ENCODE measurements at regions not wholly inside any gene's neighbourhood (a gene's known extent, or its start where the extent isn't known, plus 50 kb on each side); places are given as distances from the start of the nearest gene placed in this dataset.

GRCh38 chr13:59490651-59491050 lies 673.1 kb downstream of the DIAPH3 start:
- no peak overlapping the region for H3K4me3 ChIP-seq
- H3K27ac ChIP-seq: no peak overlapping the region
- DNase-seq (ENCODE audit: low spot score) (no peak), ATAC-seq (ENCODE audit: insufficient number of reproducible peaks, low FRiP score, low read depth) (no peak)
- H3K4me1 ChIP-seq (ENCODE audit: control insufficient read depth in 1 of 2, low read depth in 2 of 2): no peaks in the 10 kb centered on the region
- H3K36me3 ChIP-seq: no peaks in the 10 kb centered on the region
- TF ChIP-seq CTCF (IDR thresholded peaks at IDR 0.05): no peak
- H3K27me3 ChIP-seq (replicated peaks; ENCODE audit: insufficient read depth): no peaks in the 10 kb centered on the region
- no peaks in the 10 kb centered on the region for H3K9me3 ChIP-seq

- Histone ChIP-seq H3K27ac (no peak overlapping the region), H3K27me3 (replicated peaks; ENCODE audit: insufficient read depth) (no peaks in the 10 kb centered on the region), H3K36me3 (no peaks in the 10 kb centered on the region), H3K4me1 (ENCODE audit: control insufficient read depth in 1 of 2, low read depth in 2 of 2) (no peaks in the 10 kb centered on the region), H3K4me3 (no peak overlapping the region), H3K9me3 (no peaks in the 10 kb centered on the region)
- TF ChIP-seq CTCF (IDR thresholded peaks at IDR 0.05): no peak
- DNase-seq (ENCODE audit: low spot score) (no peak), ATAC-seq (ENCODE audit: insufficient number of reproducible peaks, low FRiP score, low read depth) (no peak)
These were observed 671.6 kb downstream of the DIAPH3 start for GRCh38 chr13:59492030-59492636.

- no peaks in the 10 kb centered on the region for H3K4me1 ChIP-seq (ENCODE audit: control insufficient read depth in 1 of 2, low read depth in 2 of 2)
- no peaks in the 10 kb centered on the region for H3K27me3 ChIP-seq (replicated peaks; ENCODE audit: insufficient read depth)
- no peaks in the 10 kb centered on the region for H3K36me3 ChIP-seq
- no peaks in the 10 kb centered on the region for H3K9me3 ChIP-seq
- no peak overlapping the region for H3K27ac ChIP-seq
- no peak for DNase-seq (ENCODE audit: low spot score)
- no peak for TF ChIP-seq CTCF (IDR thresholded peaks at IDR 0.05)
- H3K4me3 ChIP-seq: no peak overlapping the region
- no peak for ATAC-seq (ENCODE audit: insufficient number of reproducible peaks, low FRiP score, low read depth)
These were observed 670.2 kb downstream of the DIAPH3 start for GRCh38 chr13:59493436-59493965.

- Histone ChIP-seq H3K36me3 (no peaks in the 10 kb centered on the region), H3K27ac (no peak overlapping the region), H3K4me1 (ENCODE audit: control insufficient read depth in 1 of 2, low read depth in 2 of 2) (no peaks in the 10 kb centered on the region), H3K27me3 (replicated peaks; ENCODE audit: insufficient read depth) (no peaks in the 10 kb centered on the region), H3K9me3 (no peaks in the 10 kb centered on the region), H3K4me3 (no peak overlapping the region)
- TF ChIP-seq CTCF (IDR thresholded peaks at IDR 0.05): no peak
- no peak for DNase-seq (ENCODE audit: low spot score)
- ATAC-seq (ENCODE audit: insufficient number of reproducible peaks, low FRiP score, low read depth): no peak
These were observed 669.6 kb downstream of the DIAPH3 start for GRCh38 chr13:59494151-59494550.

GRCh38 chr13:59494560-59494970 lies 669.2 kb downstream of the DIAPH3 start:
- Histone ChIP-seq H3K27me3 (replicated peaks; ENCODE audit: insufficient read depth) (no peaks in the 10 kb centered on the region), H3K36me3 (no peaks in the 10 kb centered on the region), H3K4me1 (ENCODE audit: control insufficient read depth in 1 of 2, low read depth in 2 of 2) (no peaks in the 10 kb centered on the region), H3K9me3 (no peaks in the 10 kb centered on the region), H3K27ac (no peak overlapping the region), H3K4me3 (no peak overlapping the region)
- no peak for TF ChIP-seq CTCF (IDR thresholded peaks at IDR 0.05)
- ATAC-seq (ENCODE audit: insufficient number of reproducible peaks, low FRiP score, low read depth) (no peak), DNase-seq (ENCODE audit: low spot score) (no peak)

Data from thoracic aorta (tissue), 2 donors.